PC-9 (cell line): ENCODE measurements at regions not wholly inside any gene's neighbourhood (a gene's known extent, or its start where the extent isn't known, plus 50 kb on each side); places are given as distances from the start of the nearest gene placed in this dataset.
A peak's percentile ranks its signal among the peaks of the same experiment; 100 is the strongest.

Experiments used
- BruUV-seq: library from RNA; stranded (reverse); fragments of 400-500 nt; replicated peaks from 2 replicates; lab custom pipeline; 2021; lab: Mats Ljungman, UMichigan
- CTCF ChIA-PET: fragments of 300-600 bp; sonication (Branson Sonifier 250); formaldehyde crosslinking; loops from one replicate; lab custom pipeline; 2022; ENCODE audit warnings: antibody characterized with exemption; lab: Charles Lee
- POLR2A ChIA-PET: fragments of 300-600 bp; sonication (Branson Sonifier 250); formaldehyde crosslinking; loops from one replicate; lab custom pipeline; 2022; ENCODE audit warnings: antibody characterized with exemption; ENCODE audit not compliant: unreplicated experiment; lab: Charles Lee
- DNase-seq, 2 experiments: peaks; one replicate each; pipeline versions ENCODE4 v3.0.0 to v3.0.0-alpha.2; 2015 to 2022; ENCODE audit warnings: mixed read lengths in 1 of 2
- H2AFZ ChIP-seq: fragments of 200-600 bp; sonication (generic); 2 replicates; pipeline ENCODE4 v1.8.1; 2017; ENCODE audit warnings: antibody characterized with exemption
- H3F3A ChIP-seq: fragments of 200-600 bp; sonication (generic); 2 replicates; pipeline ENCODE4 v1.8.1; 2017; ENCODE audit warnings: antibody characterized with exemption, mild to moderate bottlenecking, low read depth; ENCODE audit not compliant: insufficient read depth
- H3K27ac ChIP-seq: fragments of 200-600 bp; sonication (generic); 2 replicates; pipeline ENCODE4 v1.6.1; 2016; ENCODE audit warnings: mixed run types
- H3K27me3 ChIP-seq: fragments of 200-600 bp; sonication (generic); 2 replicates; pipeline ENCODE4 v1.6.1; 2016; ENCODE audit warnings: low read depth, mixed run types; ENCODE audit not compliant: insufficient read depth
- H3K36me3 ChIP-seq: fragments of 200-600 bp; sonication (generic); 2 replicates; pipeline ENCODE4 v1.6.1; 2016; ENCODE audit warnings: low read depth, mixed run types
- H3K4me1 ChIP-seq: fragments of 200-600 bp; sonication (generic); replicated peaks from 2 replicates; pipeline ENCODE4 v1.6.1; 2016; ENCODE audit warnings: mixed run types; ENCODE audit not compliant: insufficient read depth
- H3K4me2 ChIP-seq: fragments of 200-600 bp; sonication (generic); 2 replicates; pipeline ENCODE4 v1.6.1; 2017; ENCODE audit warnings: mixed run types
- H3K4me3 ChIP-seq: fragments of 200-600 bp; sonication (generic); 2 replicates; pipeline ENCODE4 v1.6.1; 2016; ENCODE audit warnings: mixed run types
- H3K79me2 ChIP-seq: fragments of 200-600 bp; sonication (generic); 2 replicates; pipeline ENCODE4 v1.6.1; 2017; ENCODE audit warnings: low read depth, mixed run types
- H3K9me2 ChIP-seq: fragments of 200-600 bp; sonication (generic); 2 replicates; pipeline ENCODE4 v1.8.1; 2017; ENCODE audit warnings: mild to moderate bottlenecking; ENCODE audit not compliant: insufficient read depth
- H3K9me3 ChIP-seq: fragments of 200-600 bp; sonication (generic); 2 replicates; pipeline ENCODE4 v1.8.1; 2016; ENCODE audit warnings: low read depth; ENCODE audit not compliant: insufficient read depth
- H4K20me1 ChIP-seq: fragments of 200-600 bp; sonication (generic); 2 replicates; pipeline ENCODE4 v1.8.1; 2017; ENCODE audit not compliant: insufficient read depth
- CTCF ChIP-seq: fragments of 200-600 bp; sonication (generic); conservative IDR thresholded peaks from 2 replicates; pipeline ENCODE4 v1.6.1; 2017; ENCODE audit warnings: mixed run types, antibody characterized with exemption, mild to moderate bottlenecking, moderate library complexity
- EZH2 ChIP-seq: fragments of 200-600 bp; sonication (generic); IDR thresholded peaks from 2 replicates; pipeline ENCODE4 v1.8.0; 2017; ENCODE audit warnings: antibody characterized with exemption, low read depth
- intact Hi-C: fragments of 100-400 bp; cut with micrococcal nuclease; formaldehyde crosslinking; loops from one replicate; pipeline ENCODE4 v1.10.0; 2022; ENCODE audit not compliant: unreplicated experiment

- no peaks in the 10 kb centered on the region for H3K9me2 ChIP-seq
- BruUV-seq = no TSS peak
- peaks cover 17% of the 10 kb centered on the region for H3K9me3 ChIP-seq
- no peaks in the 10 kb centered on the region for H3K79me2 ChIP-seq
- CTCF ChIA-PET = interaction anchor here (1.0 to 1.7 kb wide), 2 partner anchors 322 to 432 kb away, joined by 6 to 12 read pairs; partner anchors contain the start of gene NIPSNAP2
- H3K27me3 ChIP-seq = no peaks in the 10 kb centered on the region
- no peaks in the 10 kb centered on the region for H4K20me1 ChIP-seq
- no peak for DNase-seq
- peaks cover 12% of the 10 kb centered on the region for H3K4me1 ChIP-seq
- POLR2A ChIA-PET = no interaction called here
- TF ChIP-seq EZH2 (no peak), CTCF (no peak)
- no peak overlapping the region for H3K4me3 ChIP-seq
- intact Hi-C loops = loop anchor here (5.0 to 10.0 kb wide), 4 partner anchors 80 to 357 kb away; no protein-coding TSS in a partner anchor
- no peaks in the 10 kb centered on the region; the same call in 1 of the 2 replicates for H3F3A ChIP-seq
- H3K4me2 ChIP-seq = no peak overlapping the region
- H2AFZ ChIP-seq = no peak overlapping the region
- no peaks in the 10 kb centered on the region for H3K36me3 ChIP-seq
- H3K27ac ChIP-seq = no peak overlapping the region
Measured at GRCh38 chr7:55642266-55642665, 70.0 kb upstream of the VOPP1 start.

GRCh38 chr7:55641811-55642210, 69.5 kb upstream of the VOPP1 start:
- BruUV-seq = no TSS peak
- POLR2A ChIA-PET = interaction anchor here (0.6 kb wide), 1 partner anchor 883 kb away, joined by 5 read pairs; the partner anchor contains the start of gene SEC61G
- H3K27ac ChIP-seq = no peak overlapping the region

GRCh38 chr7:55641273-55641691, 69.0 kb upstream of the VOPP1 start:
- Histone ChIP-seq H3K4me2 (peak overlapping the region; percentile 32), H3K9me3 (peaks cover 19% of the 10 kb centered on the region), H2AFZ (peak overlapping the region; percentile 3; the same call in 1 of the 2 replicates), H3F3A (no peaks in the 10 kb centered on the region; the same call in 1 of the 2 replicates), H3K9me2 (no peaks in the 10 kb centered on the region; the same call in 1 of the 2 replicates), H3K4me3 (no peak overlapping the region), H3K27me3 (no peaks in the 10 kb centered on the region), H4K20me1 (no peaks in the 10 kb centered on the region), H3K79me2 (no peaks in the 10 kb centered on the region), H3K27ac (no peak overlapping the region), H3K4me1 (peaks cover 12% of the 10 kb centered on the region), H3K36me3 (no peaks in the 10 kb centered on the region)
- ChIA-PET POLR2A (interaction anchor here (0.6 to 0.7 kb wide), 2 partner anchors 189 to 882 kb away, joined by 3 to 5 read pairs; partner anchors contain the start of gene SEC61G), CTCF (interaction anchor here (0.5 to 1.7 kb wide), 8 partner anchors 70 to 451 kb away, joined by 3 to 12 read pairs (median 4); partner anchors contain the start of gene NIPSNAP2)
- intact Hi-C loops = loop anchor here (1.0 to 10.0 kb wide), 8 partner anchors 81 to 686 kb away; partner anchors contain the start of gene NIPSNAP2
- peak; percentile 62 to 90 for DNase-seq
- BruUV-seq = no TSS peak
- TF ChIP-seq EZH2 (no peak), CTCF (peak; percentile 100)

More at GRCh38 chr7:55641811-55642210, 69.5 kb upstream of the VOPP1 start:
- Histone ChIP-seq H3K79me2 (no peaks in the 10 kb centered on the region), H3K9me2 (no peaks in the 10 kb centered on the region; the same call in 1 of the 2 replicates), H3K27me3 (no peaks in the 10 kb centered on the region), H2AFZ (no peak overlapping the region), H3K9me3 (peaks cover 18% of the 10 kb centered on the region), H3K36me3 (no peaks in the 10 kb centered on the region), H3K4me2 (no peak overlapping the region), H3K4me1 (peaks cover 12% of the 10 kb centered on the region), H3F3A (no peaks in the 10 kb centered on the region; the same call in 1 of the 2 replicates), H3K4me3 (no peak overlapping the region), H4K20me1 (no peaks in the 10 kb centered on the region)
- peak in 1 of 2 experiments; percentile 60 for DNase-seq
- CTCF ChIA-PET = interaction anchor here (0.5 to 1.7 kb wide), 7 partner anchors 70 to 432 kb away, joined by 3 to 12 read pairs (median 4); partner anchors contain the start of gene NIPSNAP2
- no peak for TF ChIP-seq EZH2
- TF ChIP-seq CTCF = no peak
- intact Hi-C loops = loop anchor here (1.0 to 10.0 kb wide), 8 partner anchors 80 to 685 kb away; partner anchors contain the start of gene NIPSNAP2
